ENCODE measurements at regions not wholly inside any gene's neighbourhood (a gene's known extent, or its start where the extent isn't known, plus 50 kb on each side); places are given as distances from the start of the nearest gene placed in this dataset.

DNA sequence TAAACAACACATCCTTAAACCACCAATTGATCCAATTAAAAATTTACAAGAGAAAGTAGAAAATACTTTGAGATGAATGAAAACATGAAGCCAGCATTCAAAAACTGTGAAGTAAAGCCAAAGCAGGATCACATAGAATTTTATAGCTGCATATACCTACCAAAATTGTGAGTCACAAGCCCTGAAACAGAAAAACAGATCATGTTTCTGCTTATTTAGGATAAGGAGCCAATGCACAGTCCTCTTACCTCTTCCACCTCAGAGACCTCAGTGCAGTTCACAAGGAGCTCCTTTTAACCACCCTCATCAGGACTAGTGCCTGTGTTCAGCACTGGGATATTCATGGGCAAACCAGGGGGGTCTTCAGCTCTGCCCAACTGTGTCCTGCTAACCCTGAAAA, 386.7 kb downstream of the TECRL start:
- TF ChIP-seq, protein P1, sequence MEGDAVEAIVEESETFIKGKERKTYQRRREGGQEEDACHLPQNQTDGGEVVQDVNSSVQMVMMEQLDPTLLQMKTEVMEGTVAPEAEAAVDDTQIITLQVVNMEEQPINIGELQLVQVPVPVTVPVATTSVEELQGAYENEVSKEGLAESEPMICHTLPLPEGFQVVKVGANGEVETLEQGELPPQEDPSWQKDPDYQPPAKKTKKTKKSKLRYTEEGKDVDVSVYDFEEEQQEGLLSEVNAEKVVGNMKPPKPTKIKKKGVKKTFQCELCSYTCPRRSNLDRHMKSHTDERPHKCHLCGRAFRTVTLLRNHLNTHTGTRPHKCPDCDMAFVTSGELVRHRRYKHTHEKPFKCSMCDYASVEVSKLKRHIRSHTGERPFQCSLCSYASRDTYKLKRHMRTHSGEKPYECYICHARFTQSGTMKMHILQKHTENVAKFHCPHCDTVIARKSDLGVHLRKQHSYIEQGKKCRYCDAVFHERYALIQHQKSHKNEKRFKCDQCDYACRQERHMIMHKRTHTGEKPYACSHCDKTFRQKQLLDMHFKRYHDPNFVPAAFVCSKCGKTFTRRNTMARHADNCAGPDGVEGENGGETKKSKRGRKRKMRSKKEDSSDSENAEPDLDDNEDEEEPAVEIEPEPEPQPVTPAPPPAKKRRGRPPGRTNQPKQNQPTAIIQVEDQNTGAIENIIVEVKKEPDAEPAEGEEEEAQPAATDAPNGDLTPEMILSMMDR (IDR thresholded peaks at IDR 0.05; ENCODE audit: insufficient read depth, low read depth, low read length), result no peak
- DNase-seq (ENCODE audit: low read depth), result no peak
- no peak overlapping the region for H3K4me3 ChIP-seq (ENCODE audit: low read depth, low read length)

DNA sequence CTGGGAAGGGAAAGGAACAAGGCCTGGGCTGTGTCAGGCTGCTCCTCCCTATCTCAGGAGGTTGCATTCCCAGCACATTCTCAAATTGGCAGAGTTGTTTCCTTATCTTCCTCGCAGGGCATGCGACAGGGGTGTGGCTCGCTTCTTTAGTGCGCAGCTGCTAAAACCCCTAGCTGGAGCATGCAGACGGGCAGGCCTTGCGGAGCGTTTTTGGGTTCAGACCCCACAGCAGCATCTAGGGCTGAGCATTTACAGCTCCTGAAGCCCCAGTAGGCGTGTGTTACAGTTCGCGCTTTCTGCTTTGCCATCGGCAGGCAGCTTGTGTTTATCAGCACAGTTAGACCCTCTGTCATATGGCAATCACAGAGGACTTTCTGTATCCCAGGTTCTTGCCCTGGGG, 392.4 kb downstream of the TECRL start:
- TF ChIP-seq, protein P1 (IDR thresholded peaks at IDR 0.05; ENCODE audit: insufficient read depth, low read depth, low read length), result no peak
- no peak for DNase-seq (ENCODE audit: low read depth)
- H3K4me3 ChIP-seq (ENCODE audit: low read depth, low read length), result no peak overlapping the region

DNA sequence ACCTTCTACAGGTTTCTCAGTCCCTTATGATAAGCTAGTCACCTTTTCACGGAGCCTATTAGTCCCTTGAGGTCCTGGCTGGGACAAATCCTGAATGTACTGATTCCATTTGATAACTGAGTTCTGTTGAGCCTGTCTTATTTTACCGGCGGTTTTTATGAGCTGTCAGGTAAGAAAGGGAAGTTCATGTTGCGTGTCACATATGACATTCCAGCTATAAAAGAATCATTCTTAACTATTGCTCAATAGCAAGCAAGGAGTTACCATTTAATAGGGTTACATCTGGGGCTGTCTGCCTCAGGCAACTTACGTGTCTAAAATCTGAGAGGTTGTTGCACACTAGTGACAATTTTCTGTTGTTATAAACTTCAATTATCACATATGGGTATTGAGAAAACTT, 394.6 kb downstream of the TECRL start:
- TF ChIP-seq, protein P1 (IDR thresholded peaks at IDR 0.05; ENCODE audit: insufficient read depth, low read depth, low read length), result no peak
- no peak for DNase-seq (ENCODE audit: low read depth)
- H3K4me3 ChIP-seq (ENCODE audit: low read depth, low read length), result no peak overlapping the region

DNA sequence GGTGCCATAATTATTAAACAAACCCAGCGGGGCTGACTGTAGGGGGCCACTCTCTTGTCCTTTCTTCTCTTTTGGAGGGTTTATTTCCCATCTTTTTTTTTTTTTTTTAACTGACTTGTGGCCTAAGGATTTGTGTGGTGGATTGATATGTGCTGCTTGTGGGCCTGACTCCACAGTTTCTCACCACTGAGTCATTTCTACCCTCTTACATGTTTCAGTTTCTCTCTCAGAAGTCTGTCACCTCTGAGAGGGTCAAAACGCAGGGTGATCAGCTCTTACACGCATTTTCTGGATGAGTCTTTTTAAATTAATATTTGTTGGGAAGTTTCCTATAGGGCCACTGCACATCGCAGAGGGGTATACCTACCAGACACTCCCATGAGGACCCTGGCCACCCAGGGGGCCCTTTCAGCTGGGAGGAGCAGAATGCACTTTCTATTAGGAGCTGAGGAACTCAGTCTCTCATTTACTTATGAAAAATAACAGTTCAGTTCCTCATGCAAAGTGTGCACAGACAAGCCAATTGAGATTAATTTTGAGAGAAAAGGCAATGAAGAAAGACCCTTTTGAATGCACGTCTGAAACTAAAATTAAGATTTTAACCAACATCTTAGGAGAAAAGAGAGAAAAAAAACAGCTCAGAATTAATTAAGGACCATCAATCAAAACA, 407.9 kb downstream of the TECRL start:
- no peak for DNase-seq (ENCODE audit: low read depth)
- TF ChIP-seq, protein P1 (IDR thresholded peaks at IDR 0.05; ENCODE audit: insufficient read depth, low read depth, low read length), result no peak
- no peak overlapping the region for H3K4me3 ChIP-seq (ENCODE audit: low read depth, low read length)

GRCh38 chr4:64000241-64000640, 409.0 kb downstream of the TECRL start:
- TF ChIP-seq, protein P1 (IDR thresholded peaks at IDR 0.05; ENCODE audit: insufficient read depth, low read depth, low read length), result no peak
- no peak for DNase-seq (ENCODE audit: low read depth)

GRCh38 chr4:63986253-63986652, 423.0 kb downstream of the TECRL start:
- H3K4me3 ChIP-seq (ENCODE audit: low read depth, low read length), result no peak overlapping the region
- TF ChIP-seq, protein P1 (IDR thresholded peaks at IDR 0.05; ENCODE audit: insufficient read depth, low read depth, low read length), result no peak
- no peak for DNase-seq (ENCODE audit: low read depth)

More at GRCh38 chr4:64000241-64000640, 409.0 kb downstream of the TECRL start:
- H3K4me3 ChIP-seq (ENCODE audit: low read depth, low read length), result no peak overlapping the region

DNA sequence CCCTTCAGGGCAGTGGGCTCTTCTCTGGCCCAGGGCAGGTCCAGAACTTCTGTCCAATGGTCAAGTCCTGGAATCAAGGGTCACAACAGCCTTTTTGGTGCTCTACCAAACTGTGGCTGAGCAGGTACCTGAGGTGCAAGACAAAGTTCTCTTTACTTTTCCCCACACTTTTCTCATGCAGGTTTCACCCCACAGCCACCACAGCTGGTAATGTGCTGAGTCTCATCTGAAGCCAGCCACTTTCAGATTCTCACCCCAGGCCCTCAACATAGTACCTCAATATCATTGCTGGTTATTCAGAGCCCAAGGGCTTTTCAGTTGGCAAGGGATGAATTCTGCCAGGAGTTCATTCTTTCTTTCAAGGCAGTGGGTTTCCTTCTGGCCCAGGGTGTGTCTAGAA, 426.0 kb downstream of the TECRL start:
- no peak for DNase-seq (ENCODE audit: low read depth)
- no peak overlapping the region for H3K4me3 ChIP-seq (ENCODE audit: low read depth, low read length)
- TF ChIP-seq, protein P1 (IDR thresholded peaks at IDR 0.05; ENCODE audit: insufficient read depth, low read depth, low read length), result no peak
